Peyer's patch (tissue), 4 donors: ENCODE measurements at regions not wholly inside any gene's neighbourhood (a gene's known extent, or its start where the extent isn't known, plus 50 kb on each side); places are given as distances from the start of the nearest gene placed in this dataset.

ENCODE experiments used
- POLR2A ChIP-seq, 2 donors: fragments of 450-650 bp; IDR thresholded peaks; one replicate each; pipeline ENCODE4 v1.5.1; 2017; ENCODE audit warnings: antibody characterized with exemption in 2 of 2, mild to moderate bottlenecking in 2 of 2, moderate library complexity in 2 of 2
- TF ChIP-seq, protein P1 (sequence below), 6 experiments: fragments of 450-650 bp in 4 of 6; fragments of 200-600 bp in 2 of 6; sonication (generic) in 1 of 6; IDR thresholded peaks; one replicate each; pipeline ENCODE4 v1.5.1; 2017 to 2019; ENCODE audit warnings: antibody characterized with exemption in 6 of 6, mild to moderate bottlenecking in 3 of 6, moderate library complexity in 1 of 6

DNA sequence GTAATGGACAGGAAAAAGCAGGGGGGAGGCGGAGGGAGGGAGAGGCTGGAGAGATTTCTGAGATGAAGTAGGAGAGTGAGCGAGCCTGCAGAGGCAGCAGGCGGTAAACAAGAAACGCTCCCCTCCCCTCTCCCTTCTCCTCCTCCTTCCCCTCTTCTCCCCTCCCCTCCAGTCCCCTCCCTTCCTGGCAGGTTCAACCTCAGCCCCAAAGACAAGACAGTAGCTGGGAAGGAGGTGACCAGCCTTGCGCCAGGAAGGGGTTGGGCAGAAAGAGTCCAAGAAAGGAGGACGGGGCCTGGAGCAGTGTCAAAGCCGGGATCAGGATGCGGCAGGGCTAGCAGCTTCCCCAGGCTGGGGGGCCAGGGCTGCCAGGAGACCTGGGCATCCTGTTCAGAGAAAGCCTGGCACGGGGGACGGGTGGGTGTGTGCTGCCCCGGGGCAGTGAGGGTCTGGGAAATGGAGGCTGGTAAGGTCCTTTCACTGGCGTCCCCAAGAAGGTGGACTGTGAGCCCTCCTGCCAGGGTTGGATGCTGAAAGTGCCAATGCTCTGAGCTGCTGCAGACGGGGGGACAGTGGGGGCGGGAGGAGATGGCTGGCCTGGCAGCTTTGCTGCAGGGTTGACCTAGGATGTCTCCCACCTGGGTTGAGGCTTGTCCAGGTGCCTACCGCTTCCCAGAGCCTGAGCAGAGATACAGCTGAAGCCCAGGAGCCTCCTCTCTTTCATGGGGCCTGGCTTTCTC, 261.6 kb upstream of the TNRC6C start:
- TF ChIP-seq, protein P1, sequence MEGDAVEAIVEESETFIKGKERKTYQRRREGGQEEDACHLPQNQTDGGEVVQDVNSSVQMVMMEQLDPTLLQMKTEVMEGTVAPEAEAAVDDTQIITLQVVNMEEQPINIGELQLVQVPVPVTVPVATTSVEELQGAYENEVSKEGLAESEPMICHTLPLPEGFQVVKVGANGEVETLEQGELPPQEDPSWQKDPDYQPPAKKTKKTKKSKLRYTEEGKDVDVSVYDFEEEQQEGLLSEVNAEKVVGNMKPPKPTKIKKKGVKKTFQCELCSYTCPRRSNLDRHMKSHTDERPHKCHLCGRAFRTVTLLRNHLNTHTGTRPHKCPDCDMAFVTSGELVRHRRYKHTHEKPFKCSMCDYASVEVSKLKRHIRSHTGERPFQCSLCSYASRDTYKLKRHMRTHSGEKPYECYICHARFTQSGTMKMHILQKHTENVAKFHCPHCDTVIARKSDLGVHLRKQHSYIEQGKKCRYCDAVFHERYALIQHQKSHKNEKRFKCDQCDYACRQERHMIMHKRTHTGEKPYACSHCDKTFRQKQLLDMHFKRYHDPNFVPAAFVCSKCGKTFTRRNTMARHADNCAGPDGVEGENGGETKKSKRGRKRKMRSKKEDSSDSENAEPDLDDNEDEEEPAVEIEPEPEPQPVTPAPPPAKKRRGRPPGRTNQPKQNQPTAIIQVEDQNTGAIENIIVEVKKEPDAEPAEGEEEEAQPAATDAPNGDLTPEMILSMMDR (IDR thresholded peaks at IDR 0.05): no peak
- no peak for TF ChIP-seq POLR2A (IDR thresholded peaks at IDR 0.05)
